ENCODE measurements at regions not wholly inside any gene's neighbourhood (a gene's known extent, or its start where the extent isn't known, plus 50 kb on each side); places are given as distances from the start of the nearest gene placed in this dataset.

GRCh38 chr9:7300484-7300883, 499.1 kb downstream of the DMAC1 start:
- no peak for DNase-seq (ENCODE audit: low read depth)

DNA sequence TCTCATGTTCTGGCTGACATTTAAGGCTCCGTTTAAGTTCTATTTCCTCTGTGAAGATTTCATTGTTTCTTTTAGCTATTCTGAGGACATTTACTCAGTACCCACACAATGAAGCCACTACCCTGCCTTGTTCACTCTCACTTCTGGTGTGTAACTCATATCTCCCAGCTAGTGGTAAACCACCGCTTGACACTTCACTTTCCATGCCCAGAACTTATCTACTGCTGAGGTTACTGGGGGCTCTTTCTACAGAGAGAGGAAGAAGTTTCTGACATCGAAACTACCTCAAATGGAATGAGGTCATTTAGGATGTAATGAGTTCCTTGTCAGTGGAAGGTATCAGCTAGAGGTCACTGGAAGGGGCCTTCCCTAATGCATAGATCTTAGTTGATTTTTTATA, 501.5 kb downstream of the DMAC1 start:
- DNase-seq (ENCODE audit: low read depth), result no peak

GRCh38 chr9:7297521-7297920, 502.1 kb downstream of the DMAC1 start:
- DNase-seq (ENCODE audit: low read depth), result no peak

DNA sequence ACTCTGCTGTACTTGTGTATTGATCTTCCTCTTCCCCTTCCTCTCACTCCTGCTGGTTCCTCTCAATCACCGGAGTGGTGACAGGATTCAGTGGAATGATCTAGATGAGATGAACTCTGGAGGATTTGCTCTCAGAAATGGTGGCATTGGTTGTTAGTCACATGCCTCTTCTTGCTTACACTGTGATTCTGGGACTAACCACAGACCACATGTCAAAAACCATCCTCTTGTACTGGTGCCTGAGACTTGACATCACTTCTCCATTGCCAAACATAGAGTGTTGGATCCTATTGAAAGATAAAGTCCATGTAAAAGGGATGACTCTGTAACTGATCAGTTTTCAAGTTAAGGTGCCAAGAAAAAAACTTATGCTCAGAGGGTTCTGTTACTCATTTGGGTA, 506.5 kb downstream of the DMAC1 start:
- no peak for DNase-seq (ENCODE audit: low read depth)

DNA sequence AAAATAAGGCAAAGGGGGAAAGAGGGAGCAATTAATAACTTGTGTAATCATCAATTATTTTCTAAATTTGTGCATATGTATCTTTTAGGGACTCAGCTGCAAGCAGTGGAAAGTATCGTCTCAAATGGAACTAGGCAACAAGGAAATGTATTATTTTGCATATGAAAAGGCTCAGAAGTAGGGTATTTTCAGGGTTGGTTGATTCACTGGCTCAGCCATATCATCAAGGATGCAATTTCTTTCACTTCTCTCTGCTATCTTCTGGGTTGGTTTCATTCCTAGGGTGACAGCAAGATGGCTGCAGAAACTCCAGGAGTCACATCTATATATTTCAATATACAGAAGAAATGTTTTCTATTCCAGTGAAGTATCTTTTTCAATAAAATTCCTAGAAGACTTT, 509.8 kb downstream of the DMAC1 start:
- no peak for DNase-seq (ENCODE audit: low read depth)

DNA sequence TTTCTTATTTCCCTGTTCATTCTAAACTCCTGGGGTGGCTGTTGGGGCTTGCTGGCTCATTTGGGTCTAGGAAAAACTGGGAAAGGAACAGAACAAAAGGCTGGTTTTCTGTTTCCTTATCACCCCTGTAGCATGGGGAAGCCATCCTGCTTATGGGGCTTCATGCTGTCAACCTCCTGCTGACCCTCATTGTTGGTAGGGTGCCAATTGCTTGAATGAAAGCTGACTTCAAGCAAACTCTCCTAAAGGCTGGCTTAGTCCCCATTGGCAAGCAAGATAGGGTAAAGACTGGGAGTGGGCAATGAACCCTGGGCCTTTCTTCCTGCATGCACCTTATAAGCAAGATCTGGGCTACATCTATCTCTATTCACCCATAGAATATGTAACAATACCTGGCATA, 511.6 kb downstream of the DMAC1 start:
- DNase-seq (ENCODE audit: low read depth), result no peak

GRCh38 chr9:7287065-7287464, 512.5 kb downstream of the DMAC1 start:
- no peak for DNase-seq (ENCODE audit: low read depth)

DNA sequence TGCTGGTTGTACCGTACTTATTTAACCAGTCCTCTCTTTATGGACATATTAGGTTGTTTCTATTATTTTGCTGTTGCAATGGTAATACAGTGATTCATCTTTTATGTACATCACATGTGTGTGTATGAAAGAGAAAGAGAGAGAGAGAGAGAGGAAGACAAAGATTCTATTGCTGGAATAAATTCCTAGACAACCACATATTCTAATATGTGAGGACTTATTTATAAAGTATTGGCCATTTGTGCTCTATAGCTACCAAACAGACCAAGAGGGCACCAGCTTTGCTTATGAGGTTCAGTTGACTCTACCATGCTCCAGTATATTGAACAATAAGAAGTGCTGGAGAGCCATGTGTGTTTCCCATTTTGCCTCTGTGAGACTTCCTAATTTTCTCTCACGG, 513.5 kb downstream of the DMAC1 start:
- DNase-seq (ENCODE audit: low read depth), result no peak

GRCh38 chr9:7285199-7285598, 514.4 kb downstream of the DMAC1 start:
- no peak for DNase-seq (ENCODE audit: low read depth)

- DNase-seq (ENCODE audit: low read depth), result no peak
Observed at GRCh38 chr9:7284517-7284916, 515.1 kb downstream of the DMAC1 start.

GRCh38 chr9:7284117-7284516, 515.5 kb downstream of the DMAC1 start:
- no peak for DNase-seq (ENCODE audit: low read depth)

- peak; percentile 14 for DNase-seq (ENCODE audit: low read depth)
Observed at GRCh38 chr9:7273575-7273974, 515.8 kb downstream of the KDM4C start.

DNA sequence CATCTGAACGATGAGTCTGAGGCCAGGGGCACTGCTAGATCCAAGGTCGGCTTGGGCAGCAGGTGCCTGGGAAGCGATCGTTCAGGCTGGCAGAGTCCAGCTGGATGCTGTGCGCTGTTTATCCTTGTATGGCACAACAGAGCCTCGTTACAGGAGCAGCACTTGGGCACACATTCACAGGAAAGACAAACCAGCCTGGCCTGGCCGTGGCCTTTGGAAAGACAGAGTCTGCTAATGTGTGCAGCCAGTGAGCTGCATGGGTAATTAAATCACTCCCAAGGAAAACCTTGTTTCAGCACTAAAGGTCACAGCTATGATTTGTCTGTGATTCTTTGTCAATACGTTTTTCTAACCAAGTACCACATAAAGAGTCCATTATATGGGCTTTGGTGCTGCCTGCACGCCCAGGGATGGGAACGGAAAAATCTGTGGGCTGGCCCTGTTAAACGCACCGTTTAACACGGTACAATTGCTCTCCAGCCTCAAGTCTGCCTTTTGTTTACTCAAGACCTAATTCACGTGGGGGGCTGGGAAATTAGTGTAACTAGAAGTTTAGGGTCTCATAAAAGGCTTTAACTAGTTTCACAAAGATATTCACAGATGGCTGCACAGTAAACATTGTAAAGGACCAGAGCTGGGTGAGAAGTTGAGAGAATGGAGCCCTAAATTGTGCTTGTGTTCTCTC, 509.3 kb downstream of the KDM4C start:
- DNase-seq (ENCODE audit: low read depth), result no peak

DNA sequence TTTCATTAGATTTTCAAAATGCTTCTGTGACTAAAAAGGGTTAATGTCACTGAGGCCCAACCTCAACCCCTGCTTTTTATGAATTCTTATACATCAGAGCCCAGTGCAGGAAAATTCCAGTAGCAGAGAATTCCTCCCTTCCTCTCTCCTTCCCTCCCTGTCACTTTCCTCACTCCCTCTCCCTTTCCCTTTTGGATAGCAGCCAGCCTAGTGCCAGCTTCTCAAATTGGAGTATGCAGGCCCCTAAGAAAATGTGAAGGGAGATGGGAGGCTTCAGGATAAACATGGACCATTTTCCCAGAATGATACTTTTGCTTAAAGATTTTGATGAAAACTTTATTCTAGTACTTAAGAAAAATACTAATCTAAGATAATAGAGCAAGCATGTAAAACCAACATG, 507.4 kb downstream of the KDM4C start:
- DNase-seq (ENCODE audit: low read depth), result no peak

DNA sequence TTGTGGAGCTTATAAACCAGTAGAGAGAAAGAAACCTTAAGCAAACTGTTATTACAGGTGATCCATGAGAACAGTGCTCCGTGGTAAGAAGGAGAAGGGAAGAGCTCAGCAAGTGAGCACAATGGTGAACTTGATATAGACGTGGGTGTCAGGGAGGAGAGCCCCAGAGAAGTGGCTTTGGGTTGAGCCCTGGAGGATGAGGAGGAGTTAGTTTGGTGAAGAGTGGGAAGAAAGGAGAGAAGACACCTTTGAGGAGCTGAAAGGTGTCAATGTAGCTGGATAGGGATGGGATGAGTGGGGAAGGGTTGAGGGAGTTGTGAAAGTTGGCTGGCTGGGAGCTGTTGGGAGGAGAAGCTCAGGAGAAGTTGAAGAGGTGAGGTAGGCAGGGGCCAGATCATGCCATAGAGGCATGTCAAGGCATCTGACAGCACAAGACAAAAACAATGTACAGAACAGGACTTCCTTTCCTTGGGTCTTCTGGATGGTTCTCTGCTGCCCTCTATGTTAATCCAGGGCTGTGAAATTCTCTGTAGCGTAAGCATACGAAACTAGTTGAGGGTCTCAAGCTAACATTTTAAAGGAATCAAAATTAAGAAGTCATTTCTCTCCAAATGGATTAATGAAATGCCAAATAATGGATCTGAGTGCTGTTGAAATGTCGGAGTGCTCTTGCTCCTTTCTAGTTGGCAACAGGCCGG, 501.9 kb downstream of the KDM4C start:
- DNase-seq (ENCODE audit: low read depth), result no peak

- DNase-seq (ENCODE audit: low read depth), result no peak
Observed at GRCh38 chr9:7258688-7259396, 501.1 kb downstream of the KDM4C start.

GRCh38 chr9:7246917-7247522, 489.2 kb downstream of the KDM4C start:
- no peak for DNase-seq (ENCODE audit: low read depth)

DNA sequence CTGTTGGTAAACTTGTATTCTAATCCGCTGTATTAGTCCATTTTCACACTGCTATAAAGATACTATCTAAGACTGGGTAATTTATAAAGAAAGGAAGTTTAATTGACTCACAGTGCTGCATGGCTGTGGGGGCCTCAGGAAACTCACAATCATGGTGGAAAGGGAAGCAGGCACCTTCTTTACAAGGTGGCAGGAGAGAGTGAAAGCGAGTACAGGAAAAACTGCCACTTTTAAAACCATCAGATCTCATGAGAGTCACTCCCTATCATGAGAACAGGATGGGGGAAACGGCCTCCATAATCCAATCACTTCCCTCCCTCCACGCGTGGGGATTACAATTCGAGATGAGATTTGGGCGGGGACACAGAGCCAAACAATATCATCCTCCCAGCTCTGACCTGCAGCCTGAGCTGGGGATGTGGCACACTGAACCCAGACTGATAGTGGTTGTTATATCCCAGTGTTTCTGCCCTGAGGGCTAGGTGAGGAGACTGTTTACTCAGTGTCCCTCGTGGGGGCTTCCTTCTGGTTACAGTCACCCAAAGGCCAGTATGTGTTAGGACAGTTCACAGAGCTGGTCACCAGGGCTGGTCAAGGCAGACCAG, 488.3 kb downstream of the KDM4C start:
- DNase-seq (ENCODE audit: low read depth), result no peak

DNA sequence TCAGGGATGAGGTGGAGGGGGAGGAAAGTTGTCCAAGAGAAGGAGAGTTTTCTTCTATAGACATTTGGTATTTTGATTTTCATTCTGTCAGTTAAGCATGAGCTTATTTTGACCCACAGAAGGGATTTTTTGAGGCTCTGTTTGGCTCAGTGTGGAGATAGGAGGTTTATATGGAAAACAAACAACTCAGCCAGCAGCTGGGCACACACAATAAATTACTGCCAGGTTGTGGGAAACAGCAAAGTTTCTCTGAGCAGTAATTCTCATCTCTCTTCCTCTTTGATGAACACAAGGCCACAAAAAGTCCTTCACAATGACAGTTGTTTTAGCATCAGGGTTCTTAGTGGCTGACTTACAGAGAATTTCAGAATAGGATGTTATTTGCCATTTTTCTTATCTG, 486.1 kb downstream of the KDM4C start:
- DNase-seq (ENCODE audit: low read depth), result no peak

DNA sequence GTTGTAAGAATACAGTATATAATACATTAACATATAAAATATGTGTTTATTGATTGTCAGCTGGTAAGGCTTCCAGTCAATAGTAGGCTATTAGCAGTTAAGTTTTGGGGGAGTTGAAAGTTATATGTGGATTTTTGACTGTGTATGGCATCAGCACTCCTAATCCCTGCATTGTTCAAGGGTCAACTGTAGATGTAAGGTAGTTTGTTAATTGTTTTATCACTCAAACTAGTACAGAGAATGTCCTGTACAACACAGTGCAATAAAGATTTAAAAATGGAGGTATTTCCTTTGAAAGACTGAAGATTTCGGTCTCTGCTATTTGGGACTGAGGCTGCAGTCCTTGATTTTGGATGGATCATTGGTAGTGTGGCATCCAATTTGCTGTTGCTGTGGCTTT, 484.4 kb downstream of the KDM4C start:
- DNase-seq (ENCODE audit: low read depth), result no peak

GRCh38 chr9:7241694-7242093, 483.9 kb downstream of the KDM4C start:
- no peak for DNase-seq (ENCODE audit: low read depth)

- no peak for DNase-seq (ENCODE audit: low read depth)
Observed at GRCh38 chr9:7240569-7241311, 483.0 kb downstream of the KDM4C start.
